Prostate gland (tissue), 2 donors: ENCODE measurements at regions not wholly inside any gene's neighbourhood (a gene's known extent, or its start where the extent isn't known, plus 50 kb on each side); places are given as distances from the start of the nearest gene placed in this dataset.

ENCODE experiments used
- DNase-seq: peaks from one replicate; pipeline ENCODE4 v3.0.0-alpha.2; 2019; ENCODE audit warnings: low spot score
- H3K27ac ChIP-seq, 2 donors: fragments of 200-600 bp; sonication (generic); 2 replicates each; pipeline ENCODE4 v1.5.1; 2017 to 2019
- H3K27me3 ChIP-seq: fragments of 200-600 bp; sonication (generic); replicated peaks from 2 replicates; pipeline ENCODE4 v1.5.1; 2019; ENCODE audit not compliant: insufficient read depth
- H3K36me3 ChIP-seq, 2 donors: fragments of 200-600 bp; sonication (generic); 1 replicate in 1 of 2; 2 replicates in 1 of 2; pipeline versions ENCODE4 v1.5.1 to v1.8.1; 2017 to 2019
- H3K4me1 ChIP-seq: fragments of 200-600 bp; sonication (generic); replicated peaks from 2 replicates; pipeline ENCODE4 v1.5.1; 2019
- H3K4me3 ChIP-seq, 2 donors: fragments of 200-600 bp; sonication (generic); 2 replicates each; pipeline ENCODE4 v1.5.1; 2017 to 2019
- H3K9me3 ChIP-seq: fragments of 200-600 bp; sonication (generic); 2 replicates; pipeline ENCODE4 v1.5.1; 2017
- POLR2A ChIP-seq: fragments of 450-650 bp; IDR thresholded peaks from one replicate; pipeline ENCODE4 v1.6.1; 2016; ENCODE audit warnings: antibody characterized with exemption, mild to moderate bottlenecking
- POLR2AphosphoS5 ChIP-seq: sonication (generic); formaldehyde crosslinking; IDR thresholded peaks from one replicate; pipeline ENCODE4 v1.6.1; 2017; ENCODE audit warnings: antibody characterized with exemption
- WGBS: methylation state at CpG from one replicate; pipeline ENCODE4 v1.1.5; 2018; 5-methylcytosine and 5-hydroxymethylcytosine counted together
- intact Hi-C: fragments of 100-400 bp; cut with DNase I; formaldehyde crosslinking; loops from one replicate; pipeline ENCODE4 v1.14.2; 2022
- TF ChIP-seq, protein P1 (sequence below), 4 experiments: fragments of 200-600 bp in 2 of 4; fragments of 450-650 bp in 2 of 4; sonication (generic) in 2 of 4; IDR thresholded peaks; 1 replicate in 3 of 4; 2 replicates in 1 of 4; pipeline ENCODE4 v1.5.1; 2016 to 2019; ENCODE audit warnings: antibody characterized with exemption in 4 of 4, mild to moderate bottlenecking in 2 of 4, moderate library complexity in 2 of 4

DNA sequence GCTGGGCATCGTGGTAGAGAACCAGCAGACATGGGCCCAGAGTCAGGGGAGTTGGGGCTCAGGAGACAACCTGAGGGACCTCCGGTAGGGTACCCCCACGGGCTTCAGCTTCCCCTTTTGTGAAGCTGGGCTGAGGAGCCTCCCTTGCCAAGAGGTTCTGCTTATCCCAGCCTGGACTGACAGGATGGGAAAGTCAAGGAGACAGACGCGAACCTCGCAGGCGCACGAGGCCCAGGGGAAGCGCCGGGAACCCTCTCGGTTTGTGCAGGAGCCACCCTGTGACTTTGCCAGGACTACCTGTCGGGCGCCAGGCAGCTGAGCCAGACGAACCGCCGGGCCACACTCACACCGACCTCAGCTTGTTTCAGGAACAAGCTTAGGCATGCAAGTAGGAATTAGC lies 566.1 kb downstream of the BRD1 start:
- H3K4me3 ChIP-seq: no peak overlapping the region
- DNase-seq: no peak
- WGBS: 52% methylated on average over 17 of the region's 17 CpGs
- intact Hi-C loops: no loop called here
- H3K36me3 ChIP-seq: no peaks in the 10 kb centered on the region
- H3K27me3 ChIP-seq: peaks cover 3% of the 10 kb centered on the region
- no peaks in the 10 kb centered on the region for H3K4me1 ChIP-seq
- no peak overlapping the region for H3K27ac ChIP-seq
- no peaks in the 10 kb centered on the region for H3K9me3 ChIP-seq
- TF ChIP-seq POLR2A (no peak), POLR2AphosphoS5 (no peak)
- TF ChIP-seq, protein P1, sequence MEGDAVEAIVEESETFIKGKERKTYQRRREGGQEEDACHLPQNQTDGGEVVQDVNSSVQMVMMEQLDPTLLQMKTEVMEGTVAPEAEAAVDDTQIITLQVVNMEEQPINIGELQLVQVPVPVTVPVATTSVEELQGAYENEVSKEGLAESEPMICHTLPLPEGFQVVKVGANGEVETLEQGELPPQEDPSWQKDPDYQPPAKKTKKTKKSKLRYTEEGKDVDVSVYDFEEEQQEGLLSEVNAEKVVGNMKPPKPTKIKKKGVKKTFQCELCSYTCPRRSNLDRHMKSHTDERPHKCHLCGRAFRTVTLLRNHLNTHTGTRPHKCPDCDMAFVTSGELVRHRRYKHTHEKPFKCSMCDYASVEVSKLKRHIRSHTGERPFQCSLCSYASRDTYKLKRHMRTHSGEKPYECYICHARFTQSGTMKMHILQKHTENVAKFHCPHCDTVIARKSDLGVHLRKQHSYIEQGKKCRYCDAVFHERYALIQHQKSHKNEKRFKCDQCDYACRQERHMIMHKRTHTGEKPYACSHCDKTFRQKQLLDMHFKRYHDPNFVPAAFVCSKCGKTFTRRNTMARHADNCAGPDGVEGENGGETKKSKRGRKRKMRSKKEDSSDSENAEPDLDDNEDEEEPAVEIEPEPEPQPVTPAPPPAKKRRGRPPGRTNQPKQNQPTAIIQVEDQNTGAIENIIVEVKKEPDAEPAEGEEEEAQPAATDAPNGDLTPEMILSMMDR (IDR thresholded peaks at IDR 0.05): no peak

DNA sequence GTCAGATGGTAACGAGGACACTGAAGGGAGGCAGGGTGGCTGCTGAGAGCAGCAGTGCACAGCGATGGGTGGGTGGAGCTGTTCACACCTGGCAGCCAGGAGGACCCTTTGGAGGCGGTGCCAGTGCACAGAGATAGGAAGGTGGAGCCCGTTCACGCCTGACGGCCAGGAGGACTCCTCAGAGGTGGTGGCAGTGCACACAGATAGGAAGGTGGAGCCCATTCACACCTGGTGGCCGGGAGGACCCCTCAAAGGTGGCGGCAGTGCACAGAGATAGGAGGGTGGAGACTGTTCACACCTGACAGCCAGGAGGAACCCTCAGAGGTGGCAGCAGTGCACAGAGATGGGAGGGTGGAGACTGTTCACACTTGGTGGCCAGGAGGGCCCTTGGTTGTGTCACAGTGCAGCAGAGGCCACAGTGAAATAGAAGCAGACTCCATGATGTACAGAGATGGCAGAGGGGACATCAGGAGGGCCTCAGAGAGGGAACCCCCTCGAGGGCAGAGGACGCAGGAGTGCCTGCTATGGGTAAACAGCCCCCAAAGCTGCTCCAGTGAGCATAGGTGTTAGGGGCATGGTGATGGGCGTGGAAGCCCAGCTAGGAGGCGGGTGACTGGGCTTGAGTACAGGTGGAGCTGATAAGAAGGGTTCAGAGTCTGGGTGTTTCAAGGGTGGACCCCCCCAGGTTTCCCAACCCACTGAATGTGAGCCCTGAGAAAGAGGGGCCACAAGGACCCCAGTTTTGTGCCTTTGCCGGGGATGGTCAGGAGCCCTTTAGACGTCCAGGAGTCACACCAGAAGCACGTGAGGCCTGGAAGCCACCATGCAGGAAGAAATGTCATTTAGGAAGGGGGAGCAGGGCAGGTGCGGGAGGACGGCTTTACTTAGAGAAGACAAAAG lies 566.7 kb downstream of the BRD1 start:
- H3K36me3 ChIP-seq: no peaks in the 10 kb centered on the region
- no peak overlapping the region for H3K27ac ChIP-seq
- no peaks in the 10 kb centered on the region for H3K4me1 ChIP-seq
- no peak for DNase-seq
- H3K4me3 ChIP-seq: no peak overlapping the region
- intact Hi-C loops: no loop called here
- TF ChIP-seq POLR2A (no peak), POLR2AphosphoS5 (no peak)
- TF ChIP-seq, protein P1 (IDR thresholded peaks at IDR 0.05): no peak
- H3K9me3 ChIP-seq: no peaks in the 10 kb centered on the region
- WGBS: 79% methylated on average over 17 of the region's 17 CpGs
- no peaks in the 10 kb centered on the region for H3K27me3 ChIP-seq

DNA sequence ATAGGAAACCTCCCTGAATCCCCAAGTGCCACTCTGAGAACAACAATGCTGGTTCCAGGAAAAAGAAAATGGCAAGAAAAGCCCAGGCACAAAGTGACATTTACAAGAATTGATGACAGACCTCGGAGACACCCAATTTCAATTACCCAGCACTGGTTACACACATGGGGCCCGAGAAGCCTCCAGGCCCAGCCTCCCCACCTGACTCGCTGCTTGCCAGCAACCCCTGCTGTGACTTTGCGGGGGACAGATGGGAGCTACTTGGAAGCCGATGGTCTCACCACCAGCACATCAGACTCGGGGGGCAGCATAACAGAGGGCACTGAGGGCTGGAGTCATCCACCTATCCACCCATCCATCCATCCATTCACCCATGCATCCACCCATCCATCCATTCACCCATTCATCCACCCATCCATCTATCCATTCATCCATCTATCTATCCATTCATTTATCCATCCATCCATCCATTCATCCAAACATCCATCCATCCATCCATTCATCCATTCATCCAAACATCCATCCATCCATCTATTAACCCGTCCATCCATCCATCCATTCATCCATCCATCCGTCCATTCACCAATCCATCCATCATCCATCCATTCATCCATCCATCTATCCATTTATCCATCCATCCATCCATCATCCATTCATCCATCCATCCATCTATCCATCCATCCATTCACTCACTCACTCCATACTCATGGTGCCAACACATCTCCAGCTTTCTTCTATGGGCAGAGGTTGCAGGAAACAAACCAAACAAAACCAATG lies 567.6 kb downstream of the BRD1 start:
- Histone ChIP-seq H3K27ac (no peak overlapping the region), H3K36me3 (no peaks in the 10 kb centered on the region), H3K9me3 (no peaks in the 10 kb centered on the region), H3K4me1 (no peaks in the 10 kb centered on the region), H3K4me3 (no peak overlapping the region), H3K27me3 (no peaks in the 10 kb centered on the region)
- TF ChIP-seq, protein P1 (IDR thresholded peaks at IDR 0.05): no peak
- TF ChIP-seq POLR2A (no peak), POLR2AphosphoS5 (no peak)
- intact Hi-C loops: no loop called here
- 65% methylated on average over 8 of the region's 8 CpGs for WGBS
- no peak for DNase-seq

DNA sequence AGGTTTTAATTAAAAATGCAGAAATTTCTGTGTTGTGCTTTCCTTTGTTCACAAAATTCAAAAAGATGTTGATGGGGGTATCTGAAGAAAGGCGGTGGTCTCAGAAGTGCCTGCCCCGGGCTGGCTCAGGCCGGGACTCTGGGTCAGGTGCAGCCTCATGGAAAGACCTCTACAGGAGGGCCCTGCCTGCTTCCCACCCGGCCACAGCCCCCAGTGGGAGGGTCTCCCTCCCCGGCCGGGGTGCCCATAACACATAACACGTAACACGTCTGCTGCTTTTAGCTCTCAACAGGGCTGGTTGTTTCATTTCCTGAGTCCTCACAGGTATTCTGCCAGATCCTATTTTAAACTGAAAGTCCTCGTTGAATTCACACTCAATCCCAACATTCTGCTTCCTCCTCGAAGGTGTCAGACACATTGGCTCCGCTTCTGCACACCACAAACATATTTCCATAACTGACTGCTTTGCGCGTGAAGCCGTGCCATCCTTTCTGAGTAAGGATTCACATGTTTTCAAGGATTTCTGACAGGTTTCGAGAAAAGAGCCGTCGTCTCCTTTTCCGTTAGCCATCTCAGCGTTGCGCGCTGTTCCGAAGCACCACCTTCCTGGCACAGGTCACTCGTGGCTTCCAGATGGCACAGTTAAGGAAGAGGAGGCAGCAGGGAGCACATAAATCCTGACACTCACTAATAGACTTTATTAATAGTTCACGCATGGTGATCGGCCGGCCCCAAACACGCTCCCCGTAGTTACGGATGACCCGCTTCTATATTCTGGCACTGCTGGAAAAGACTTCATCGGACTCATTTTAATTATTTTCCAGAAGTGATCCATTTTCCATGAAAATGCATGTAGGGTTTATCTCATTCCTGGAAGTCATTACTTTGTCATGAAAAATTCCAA lies 569.3 kb downstream of the BRD1 start:
- no peak for DNase-seq
- no peaks in the 10 kb centered on the region for H3K36me3 ChIP-seq
- intact Hi-C loops: no loop called here
- WGBS: 83% methylated on average over 31 of the region's 31 CpGs
- H3K4me3 ChIP-seq: no peak overlapping the region
- H3K4me1 ChIP-seq: no peaks in the 10 kb centered on the region
- TF ChIP-seq POLR2A: no peak
- TF ChIP-seq, protein P1 (IDR thresholded peaks at IDR 0.05): no peak
- no peak for TF ChIP-seq POLR2AphosphoS5
- peaks cover 2% of the 10 kb centered on the region for H3K27me3 ChIP-seq
- H3K9me3 ChIP-seq: no peaks in the 10 kb centered on the region
- H3K27ac ChIP-seq: no peak overlapping the region
